Ishikawa (cell line): ENCODE measurements at regions not wholly inside any gene's neighbourhood (a gene's known extent, or its start where the extent isn't known, plus 50 kb on each side); places are given as distances from the start of the nearest gene placed in this dataset.

Source experiments
- CEBPB ChIP-seq: IDR thresholded peaks from 2 replicates; pipeline ENCODE4 v1.6.1; 2012
- CREB1 ChIP-seq: IDR thresholded peaks from 2 replicates; pipeline ENCODE4 v1.6.1; 2012; ENCODE audit warnings: low read depth
- EGR1 ChIP-seq: IDR thresholded peaks from 2 replicates; pipeline ENCODE4 v1.6.1; 2012
- EP300 ChIP-seq: IDR thresholded peaks from 2 replicates; pipeline ENCODE4 v1.6.1; 2012; ENCODE audit warnings: borderline replicate concordance
- FOXM1 ChIP-seq: IDR thresholded peaks from 2 replicates; pipeline ENCODE4 v1.6.1; 2012; ENCODE audit warnings: low read depth, borderline replicate concordance
- NFIC ChIP-seq: IDR thresholded peaks from 2 replicates; pipeline ENCODE4 v1.6.1; 2012
- RAD21 ChIP-seq: IDR thresholded peaks from 2 replicates; pipeline ENCODE4 v1.6.1; 2012; ENCODE audit warnings: low read depth
- TAF1 ChIP-seq: IDR thresholded peaks from 2 replicates; pipeline ENCODE4 v1.6.1; 2012; ENCODE audit warnings: low read depth, mild to moderate bottlenecking
- TCF12 ChIP-seq: IDR thresholded peaks from 2 replicates; pipeline ENCODE4 v1.6.1; 2012; ENCODE audit warnings: low read depth
- TEAD4 ChIP-seq: IDR thresholded peaks from 2 replicates; pipeline ENCODE4 v1.6.1; 2012
- YY1 ChIP-seq: IDR thresholded peaks from 2 replicates; pipeline ENCODE4 v1.6.1; 2012; ENCODE audit warnings: low read depth
- ZBTB7A ChIP-seq: IDR thresholded peaks from 2 replicates; pipeline ENCODE4 v1.6.1; 2012; ENCODE audit warnings: low read depth
- TF ChIP-seq, protein P1 (sequence below): IDR thresholded peaks from 2 replicates; pipeline ENCODE4 v1.6.1; 2012
- TF ChIP-seq, protein P2 (sequence below): IDR thresholded peaks from 2 replicates; pipeline ENCODE4 v1.6.1; 2012
- TF ChIP-seq, protein P3 (sequence below): IDR thresholded peaks from 2 replicates; pipeline ENCODE4 v1.6.1; 2012; ENCODE audit warnings: low read depth, mild to moderate bottlenecking

DNA sequence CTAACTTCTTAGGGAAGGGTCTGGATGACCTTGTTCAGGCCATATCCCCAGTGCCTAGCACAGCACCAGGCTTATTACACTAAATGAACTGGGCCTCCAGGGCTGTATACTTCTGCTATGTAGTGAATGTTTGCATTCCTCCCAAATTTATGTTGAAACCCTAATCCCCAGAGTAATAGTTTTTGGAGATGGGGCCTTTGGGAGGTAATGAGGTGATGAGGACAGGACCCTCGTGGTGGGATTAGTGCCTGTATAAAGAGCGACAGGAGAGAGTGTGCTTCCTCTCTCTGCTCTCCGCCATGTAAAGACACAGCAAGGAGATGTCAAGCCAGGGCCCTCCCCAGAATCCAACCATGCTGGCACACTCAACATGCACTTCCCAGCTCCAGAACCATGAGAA lies 148.3 kb downstream of the SEC61B start:
- TF ChIP-seq RAD21 = no peak
- no peak for TF ChIP-seq TEAD4
- TF ChIP-seq TCF12 = no peak
- no peak for TF ChIP-seq NFIC
- no peak for TF ChIP-seq TAF1
- no peak for TF ChIP-seq EP300
- no peak for TF ChIP-seq CREB1
- TF ChIP-seq ZBTB7A = no peak
- no peak for TF ChIP-seq YY1

DNA sequence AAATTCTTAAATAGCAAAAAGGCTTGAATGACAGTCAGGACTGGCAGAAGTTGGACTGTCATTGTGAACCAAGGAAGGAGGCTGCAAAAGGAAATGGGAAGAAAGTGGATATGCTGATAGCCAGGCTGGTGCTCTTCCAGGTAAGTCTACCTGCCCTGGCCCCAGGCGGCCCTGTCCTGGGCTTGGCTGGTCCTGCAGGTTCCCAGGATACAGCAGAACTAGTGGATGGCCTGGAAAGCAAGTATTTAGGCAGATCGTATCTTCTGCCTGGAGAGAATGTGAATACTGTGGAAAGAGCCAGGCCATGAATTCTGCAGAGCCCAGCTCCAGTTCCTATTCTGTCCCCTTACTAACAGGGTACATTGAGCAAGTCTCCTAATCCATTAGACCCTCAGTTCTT lies 149.3 kb downstream of the SEC61B start:
- TF ChIP-seq, protein P1, sequence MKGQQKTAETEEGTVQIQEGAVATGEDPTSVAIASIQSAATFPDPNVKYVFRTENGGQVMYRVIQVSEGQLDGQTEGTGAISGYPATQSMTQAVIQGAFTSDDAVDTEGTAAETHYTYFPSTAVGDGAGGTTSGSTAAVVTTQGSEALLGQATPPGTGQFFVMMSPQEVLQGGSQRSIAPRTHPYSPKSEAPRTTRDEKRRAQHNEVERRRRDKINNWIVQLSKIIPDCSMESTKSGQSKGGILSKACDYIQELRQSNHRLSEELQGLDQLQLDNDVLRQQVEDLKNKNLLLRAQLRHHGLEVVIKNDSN = no peak
- TF ChIP-seq EGR1 = no peak
- TF ChIP-seq RAD21 = no peak
- TF ChIP-seq CEBPB = no peak
- TF ChIP-seq TAF1 = no peak
- no peak for TF ChIP-seq ZBTB7A
- no peak for TF ChIP-seq EP300
- no peak for TF ChIP-seq CREB1
- TF ChIP-seq, protein P2, sequence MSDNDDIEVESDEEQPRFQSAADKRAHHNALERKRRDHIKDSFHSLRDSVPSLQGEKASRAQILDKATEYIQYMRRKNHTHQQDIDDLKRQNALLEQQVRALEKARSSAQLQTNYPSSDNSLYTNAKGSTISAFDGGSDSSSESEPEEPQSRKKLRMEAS = no peak
- no peak for TF ChIP-seq FOXM1
- TF ChIP-seq, protein P3, sequence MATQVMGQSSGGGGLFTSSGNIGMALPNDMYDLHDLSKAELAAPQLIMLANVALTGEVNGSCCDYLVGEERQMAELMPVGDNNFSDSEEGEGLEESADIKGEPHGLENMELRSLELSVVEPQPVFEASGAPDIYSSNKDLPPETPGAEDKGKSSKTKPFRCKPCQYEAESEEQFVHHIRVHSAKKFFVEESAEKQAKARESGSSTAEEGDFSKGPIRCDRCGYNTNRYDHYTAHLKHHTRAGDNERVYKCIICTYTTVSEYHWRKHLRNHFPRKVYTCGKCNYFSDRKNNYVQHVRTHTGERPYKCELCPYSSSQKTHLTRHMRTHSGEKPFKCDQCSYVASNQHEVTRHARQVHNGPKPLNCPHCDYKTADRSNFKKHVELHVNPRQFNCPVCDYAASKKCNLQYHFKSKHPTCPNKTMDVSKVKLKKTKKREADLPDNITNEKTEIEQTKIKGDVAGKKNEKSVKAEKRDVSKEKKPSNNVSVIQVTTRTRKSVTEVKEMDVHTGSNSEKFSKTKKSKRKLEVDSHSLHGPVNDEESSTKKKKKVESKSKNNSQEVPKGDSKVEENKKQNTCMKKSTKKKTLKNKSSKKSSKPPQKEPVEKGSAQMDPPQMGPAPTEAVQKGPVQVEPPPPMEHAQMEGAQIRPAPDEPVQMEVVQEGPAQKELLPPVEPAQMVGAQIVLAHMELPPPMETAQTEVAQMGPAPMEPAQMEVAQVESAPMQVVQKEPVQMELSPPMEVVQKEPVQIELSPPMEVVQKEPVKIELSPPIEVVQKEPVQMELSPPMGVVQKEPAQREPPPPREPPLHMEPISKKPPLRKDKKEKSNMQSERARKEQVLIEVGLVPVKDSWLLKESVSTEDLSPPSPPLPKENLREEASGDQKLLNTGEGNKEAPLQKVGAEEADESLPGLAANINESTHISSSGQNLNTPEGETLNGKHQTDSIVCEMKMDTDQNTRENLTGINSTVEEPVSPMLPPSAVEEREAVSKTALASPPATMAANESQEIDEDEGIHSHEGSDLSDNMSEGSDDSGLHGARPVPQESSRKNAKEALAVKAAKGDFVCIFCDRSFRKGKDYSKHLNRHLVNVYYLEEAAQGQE = no peak

DNA sequence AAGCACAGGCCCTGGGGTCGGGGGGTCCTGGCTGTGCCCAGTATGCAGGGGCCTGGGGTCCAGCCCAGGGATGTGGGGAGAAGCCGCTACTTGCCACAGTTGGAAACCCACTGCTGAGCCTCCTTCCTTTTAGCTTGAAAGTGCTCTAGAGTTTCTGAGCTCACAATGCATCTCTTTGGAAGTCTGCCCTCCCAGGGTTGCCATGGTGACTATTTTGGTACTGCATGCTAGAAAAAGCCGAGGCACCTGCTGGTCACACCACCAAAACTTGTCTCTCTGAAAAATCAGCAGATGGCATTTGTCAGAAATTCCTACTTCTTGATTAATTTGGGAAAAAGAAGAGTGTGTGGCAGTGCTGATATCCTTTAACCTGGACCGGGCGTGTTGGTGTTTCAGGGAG lies 151.8 kb downstream of the SEC61B start:
- TF ChIP-seq FOXM1 (no peak), TAF1 (no peak), TEAD4 (no peak), RAD21 (no peak), YY1 (no peak), EP300 (no peak), CREB1 (no peak), NFIC (no peak), EGR1 (no peak), CEBPB (no peak)
- TF ChIP-seq, protein P3 = no peak
- TF ChIP-seq, protein P1 = no peak
- TF ChIP-seq, protein P2 = no peak

DNA sequence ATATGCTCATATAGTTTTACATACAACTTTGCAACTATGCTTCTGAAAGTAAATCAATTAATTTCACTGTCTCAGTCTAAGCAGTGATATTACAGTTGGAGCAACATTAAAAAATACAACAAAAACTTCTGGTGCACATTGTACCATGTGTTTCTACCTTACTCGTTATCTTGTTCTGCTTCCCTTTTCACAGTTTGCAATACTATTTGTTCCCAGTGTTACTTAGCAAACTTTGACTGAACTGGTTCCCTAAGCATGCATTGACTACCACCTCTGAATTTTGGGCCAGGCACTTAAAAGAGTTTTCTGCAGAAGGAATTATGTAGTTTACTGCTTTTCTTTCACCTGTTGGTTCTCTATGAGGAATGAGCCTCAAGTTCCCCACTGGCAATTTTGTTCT lies 152.7 kb downstream of the SEC61B start:
- no peak for TF ChIP-seq TEAD4
- no peak for TF ChIP-seq YY1
- TF ChIP-seq, protein P2 = no peak
- no peak for TF ChIP-seq EGR1
- TF ChIP-seq ZBTB7A = no peak
- no peak for TF ChIP-seq RAD21
- no peak for TF ChIP-seq CEBPB
- TF ChIP-seq TCF12 = no peak
- TF ChIP-seq TAF1 = no peak
- no peak for TF ChIP-seq EP300
- TF ChIP-seq, protein P3 = no peak

DNA sequence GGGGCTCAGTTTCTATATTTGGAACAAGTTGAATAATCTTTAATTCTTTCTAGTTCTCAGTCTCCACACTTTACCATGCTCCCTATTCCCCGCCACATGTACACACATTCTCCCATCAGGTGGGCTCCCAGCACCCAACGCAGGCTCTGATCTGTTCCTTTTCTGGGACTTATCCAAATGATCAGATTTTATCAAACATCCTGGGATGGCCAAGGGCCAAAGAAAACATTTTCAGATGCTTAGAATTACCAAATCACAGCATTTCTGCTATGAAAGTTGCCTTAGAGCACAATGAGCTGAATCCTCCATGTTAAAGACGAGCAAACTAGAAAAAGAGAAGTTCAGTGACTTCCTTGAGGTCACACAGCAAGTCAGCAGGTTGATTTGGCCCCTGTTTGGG lies 153.4 kb downstream of the SEC61B start:
- no peak for TF ChIP-seq CEBPB
- TF ChIP-seq FOXM1 = no peak
- TF ChIP-seq RAD21 = no peak
- TF ChIP-seq, protein P3 = no peak
- no peak for TF ChIP-seq CREB1
- no peak for TF ChIP-seq TCF12
- TF ChIP-seq NFIC = no peak
- no peak for TF ChIP-seq EGR1
- TF ChIP-seq TEAD4 = no peak
- TF ChIP-seq EP300 = no peak
- no peak for TF ChIP-seq ZBTB7A
- no peak for TF ChIP-seq TAF1
- no peak for TF ChIP-seq YY1
- TF ChIP-seq, protein P2 = no peak
